GM10266 (cell line): ENCODE measurements at regions not wholly inside any gene's neighbourhood (a gene's known extent, or its start where the extent isn't known, plus 50 kb on each side); places are given as distances from the start of the nearest gene placed in this dataset.

Experiments used
- DNase-seq: peaks from one replicate; pipeline ENCODE4 v3.0.0; 2012; ENCODE audit errors: extremely low spot score
- TF ChIP-seq, protein P1 (sequence below): IDR thresholded peaks from 2 replicates; pipeline ENCODE4 v1.5.1; 2012; ENCODE audit warnings: mild to moderate bottlenecking, low read depth; ENCODE audit not compliant: control insufficient read depth, insufficient read depth; ENCODE audit errors: missing control alignments

- TF ChIP-seq, protein P1, sequence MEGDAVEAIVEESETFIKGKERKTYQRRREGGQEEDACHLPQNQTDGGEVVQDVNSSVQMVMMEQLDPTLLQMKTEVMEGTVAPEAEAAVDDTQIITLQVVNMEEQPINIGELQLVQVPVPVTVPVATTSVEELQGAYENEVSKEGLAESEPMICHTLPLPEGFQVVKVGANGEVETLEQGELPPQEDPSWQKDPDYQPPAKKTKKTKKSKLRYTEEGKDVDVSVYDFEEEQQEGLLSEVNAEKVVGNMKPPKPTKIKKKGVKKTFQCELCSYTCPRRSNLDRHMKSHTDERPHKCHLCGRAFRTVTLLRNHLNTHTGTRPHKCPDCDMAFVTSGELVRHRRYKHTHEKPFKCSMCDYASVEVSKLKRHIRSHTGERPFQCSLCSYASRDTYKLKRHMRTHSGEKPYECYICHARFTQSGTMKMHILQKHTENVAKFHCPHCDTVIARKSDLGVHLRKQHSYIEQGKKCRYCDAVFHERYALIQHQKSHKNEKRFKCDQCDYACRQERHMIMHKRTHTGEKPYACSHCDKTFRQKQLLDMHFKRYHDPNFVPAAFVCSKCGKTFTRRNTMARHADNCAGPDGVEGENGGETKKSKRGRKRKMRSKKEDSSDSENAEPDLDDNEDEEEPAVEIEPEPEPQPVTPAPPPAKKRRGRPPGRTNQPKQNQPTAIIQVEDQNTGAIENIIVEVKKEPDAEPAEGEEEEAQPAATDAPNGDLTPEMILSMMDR: no peak
- no peak for DNase-seq
These were observed 84.3 kb upstream of the FSHR start for GRCh38 chr2:49238604-49238960.

- no peak for DNase-seq
- TF ChIP-seq, protein P1: no peak
These were observed 83.7 kb upstream of the FSHR start for GRCh38 chr2:49237867-49238603.

- no peak for DNase-seq
These were observed 82.0 kb upstream of the FSHR start for GRCh38 chr2:49236316-49236715.

GRCh38 chr2:49226360-49226759 lies 72.0 kb upstream of the FSHR start:
- DNase-seq: no peak
- TF ChIP-seq, protein P1: no peak

More at GRCh38 chr2:49236316-49236715, 82.0 kb upstream of the FSHR start:
- TF ChIP-seq, protein P1: no peak

DNA sequence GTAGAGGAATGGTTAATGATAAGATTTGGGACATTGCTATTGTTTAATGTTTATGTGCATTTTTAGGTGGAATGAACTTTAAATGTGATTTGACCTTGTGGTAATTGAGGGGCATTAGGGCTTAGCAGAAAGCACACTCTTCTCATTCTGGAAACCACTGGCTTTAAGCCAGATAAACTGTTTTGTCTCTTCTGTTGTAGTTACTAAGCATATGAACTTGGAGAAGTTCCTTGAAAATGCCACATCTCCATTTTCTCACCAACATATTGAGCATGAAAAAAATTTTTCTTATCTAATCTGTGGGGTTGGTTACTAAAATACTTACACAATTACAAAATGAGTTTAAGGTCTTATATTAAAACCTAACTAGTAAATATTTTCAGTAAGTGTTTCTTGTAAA lies 70.8 kb upstream of the FSHR start:
- no peak for DNase-seq
- TF ChIP-seq, protein P1: no peak

DNA sequence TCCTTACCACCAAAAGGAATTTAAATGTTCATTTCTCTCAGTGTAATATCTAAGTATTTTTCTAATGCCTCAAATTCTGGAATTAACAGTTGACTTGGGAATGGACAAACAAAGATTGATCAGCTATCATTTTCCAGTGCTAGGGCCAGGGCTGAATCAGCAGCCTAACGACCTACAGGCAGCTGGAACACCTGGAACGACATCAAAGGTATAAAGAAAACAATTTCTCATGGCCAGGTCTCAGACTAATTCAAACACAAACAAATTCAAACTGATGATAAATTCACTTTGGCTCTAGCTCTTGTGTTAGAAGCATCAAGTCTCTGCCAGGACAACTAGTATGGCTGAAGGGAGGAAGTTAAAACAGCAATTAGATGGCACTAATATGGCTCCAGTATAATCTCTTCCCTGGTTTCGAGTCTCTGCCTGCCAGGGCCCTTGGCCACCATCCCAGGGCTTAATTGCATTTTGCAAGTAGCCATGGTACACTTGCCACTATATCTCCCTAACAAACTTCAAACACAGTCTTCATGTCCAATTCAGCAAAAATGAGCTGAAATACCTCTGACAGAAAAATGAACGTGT lies 70.2 kb upstream of the FSHR start:
- DNase-seq: no peak
- TF ChIP-seq, protein P1: no peak

- TF ChIP-seq, protein P1: no peak
- no peak for DNase-seq
These were observed 68.7 kb upstream of the FSHR start for GRCh38 chr2:49222975-49223528.
